Left ventricle myocardium inferior (tissue), 1 donor: ENCODE measurements at regions not wholly inside any gene's neighbourhood (a gene's known extent, or its start where the extent isn't known, plus 50 kb on each side); places are given as distances from the start of the nearest gene placed in this dataset.

Experiments used
- DNase-seq: peaks from one replicate; pipeline ENCODE4 v3.0.0-alpha.2; 2020
- H3K27ac ChIP-seq: fragments of 200-600 bp; replicated peaks from 2 replicates; pipeline ENCODE4 v1.8.0; 2021
- H3K27me3 ChIP-seq: fragments of 200-600 bp; 2 replicates; pipeline ENCODE4 v1.8.0; 2021; ENCODE audit warnings: low read depth
- H3K36me3 ChIP-seq: fragments of 200-600 bp; 2 replicates; pipeline ENCODE4 v1.8.0; 2021
- H3K4me1 ChIP-seq: fragments of 200-600 bp; 2 replicates; pipeline ENCODE4 v1.8.0; 2021
- H3K4me3 ChIP-seq: fragments of 200-600 bp; 2 replicates; pipeline ENCODE4 v1.8.0; 2021; ENCODE audit warnings: mild to moderate bottlenecking, moderate library complexity
- H3K9me3 ChIP-seq: fragments of 200-600 bp; replicated peaks from 2 replicates; pipeline ENCODE4 v1.8.0; 2021
- intact Hi-C: fragments of 100-400 bp; cut with micrococcal nuclease; formaldehyde crosslinking; loops from one replicate; pipeline ENCODE4 v1.11.0; 2022
- TF ChIP-seq, protein P1 (sequence below): fragments of 200-600 bp; IDR thresholded peaks from 2 replicates; pipeline ENCODE4 v1.8.0; 2021; ENCODE audit warnings: antibody characterized with exemption, mild to moderate bottlenecking, borderline replicate concordance
- donor health status: DM: no; HTN: yes; CAD: no; lungs with severe emphysema.

DNA sequence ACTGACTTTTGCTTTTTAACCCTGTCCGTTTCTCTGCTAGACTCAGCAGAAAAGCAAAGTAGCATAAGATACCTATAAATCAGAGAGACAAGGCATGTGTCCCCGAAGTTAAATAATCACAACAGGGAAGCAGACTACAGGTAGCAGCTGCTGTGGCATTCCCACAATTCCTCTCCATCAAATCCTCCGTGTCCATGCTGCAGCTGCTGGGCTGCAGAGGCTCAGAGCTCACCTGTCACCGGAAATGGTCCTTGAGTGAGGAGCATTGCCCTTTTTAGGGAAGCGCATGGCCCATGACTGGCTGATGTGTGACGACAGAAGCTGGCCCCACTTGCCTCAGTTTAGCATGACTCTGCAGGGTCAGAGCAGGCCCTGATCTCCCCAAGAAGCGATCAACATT is 125.0 kb downstream of the MSX2 start:
- TF ChIP-seq, protein P1, sequence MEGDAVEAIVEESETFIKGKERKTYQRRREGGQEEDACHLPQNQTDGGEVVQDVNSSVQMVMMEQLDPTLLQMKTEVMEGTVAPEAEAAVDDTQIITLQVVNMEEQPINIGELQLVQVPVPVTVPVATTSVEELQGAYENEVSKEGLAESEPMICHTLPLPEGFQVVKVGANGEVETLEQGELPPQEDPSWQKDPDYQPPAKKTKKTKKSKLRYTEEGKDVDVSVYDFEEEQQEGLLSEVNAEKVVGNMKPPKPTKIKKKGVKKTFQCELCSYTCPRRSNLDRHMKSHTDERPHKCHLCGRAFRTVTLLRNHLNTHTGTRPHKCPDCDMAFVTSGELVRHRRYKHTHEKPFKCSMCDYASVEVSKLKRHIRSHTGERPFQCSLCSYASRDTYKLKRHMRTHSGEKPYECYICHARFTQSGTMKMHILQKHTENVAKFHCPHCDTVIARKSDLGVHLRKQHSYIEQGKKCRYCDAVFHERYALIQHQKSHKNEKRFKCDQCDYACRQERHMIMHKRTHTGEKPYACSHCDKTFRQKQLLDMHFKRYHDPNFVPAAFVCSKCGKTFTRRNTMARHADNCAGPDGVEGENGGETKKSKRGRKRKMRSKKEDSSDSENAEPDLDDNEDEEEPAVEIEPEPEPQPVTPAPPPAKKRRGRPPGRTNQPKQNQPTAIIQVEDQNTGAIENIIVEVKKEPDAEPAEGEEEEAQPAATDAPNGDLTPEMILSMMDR = no peak
- intact Hi-C loops = no loop called here
- Histone ChIP-seq H3K4me1 (no peaks in the 10 kb centered on the region), H3K27ac (no peak overlapping the region), H3K27me3 (peaks cover 6% of the 10 kb centered on the region), H3K4me3 (no peak overlapping the region), H3K9me3 (peaks cover 11% of the 10 kb centered on the region), H3K36me3 (no peaks in the 10 kb centered on the region)
- DNase-seq = no peak

DNA sequence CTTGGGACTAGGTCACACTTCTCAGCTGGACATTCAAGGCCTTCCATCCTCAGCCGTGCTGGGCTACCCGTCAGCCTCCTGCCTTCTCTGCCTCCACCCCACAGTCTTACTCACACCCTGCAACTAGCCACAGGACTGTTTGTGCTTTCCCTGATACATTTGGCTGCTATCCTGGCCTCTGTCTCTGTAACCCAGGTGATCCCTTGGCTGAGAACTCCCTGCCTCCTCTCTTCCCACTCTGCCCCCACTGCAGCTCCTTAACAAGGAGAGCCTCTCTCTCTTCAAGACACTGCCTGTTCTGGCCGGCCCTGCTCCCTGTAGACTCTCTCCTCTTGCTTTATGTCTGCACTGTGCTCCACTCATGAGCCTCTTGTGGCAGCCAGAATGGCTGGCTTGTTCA is 120.6 kb downstream of the MSX2 start:
- peak; percentile 21 for DNase-seq

DNA sequence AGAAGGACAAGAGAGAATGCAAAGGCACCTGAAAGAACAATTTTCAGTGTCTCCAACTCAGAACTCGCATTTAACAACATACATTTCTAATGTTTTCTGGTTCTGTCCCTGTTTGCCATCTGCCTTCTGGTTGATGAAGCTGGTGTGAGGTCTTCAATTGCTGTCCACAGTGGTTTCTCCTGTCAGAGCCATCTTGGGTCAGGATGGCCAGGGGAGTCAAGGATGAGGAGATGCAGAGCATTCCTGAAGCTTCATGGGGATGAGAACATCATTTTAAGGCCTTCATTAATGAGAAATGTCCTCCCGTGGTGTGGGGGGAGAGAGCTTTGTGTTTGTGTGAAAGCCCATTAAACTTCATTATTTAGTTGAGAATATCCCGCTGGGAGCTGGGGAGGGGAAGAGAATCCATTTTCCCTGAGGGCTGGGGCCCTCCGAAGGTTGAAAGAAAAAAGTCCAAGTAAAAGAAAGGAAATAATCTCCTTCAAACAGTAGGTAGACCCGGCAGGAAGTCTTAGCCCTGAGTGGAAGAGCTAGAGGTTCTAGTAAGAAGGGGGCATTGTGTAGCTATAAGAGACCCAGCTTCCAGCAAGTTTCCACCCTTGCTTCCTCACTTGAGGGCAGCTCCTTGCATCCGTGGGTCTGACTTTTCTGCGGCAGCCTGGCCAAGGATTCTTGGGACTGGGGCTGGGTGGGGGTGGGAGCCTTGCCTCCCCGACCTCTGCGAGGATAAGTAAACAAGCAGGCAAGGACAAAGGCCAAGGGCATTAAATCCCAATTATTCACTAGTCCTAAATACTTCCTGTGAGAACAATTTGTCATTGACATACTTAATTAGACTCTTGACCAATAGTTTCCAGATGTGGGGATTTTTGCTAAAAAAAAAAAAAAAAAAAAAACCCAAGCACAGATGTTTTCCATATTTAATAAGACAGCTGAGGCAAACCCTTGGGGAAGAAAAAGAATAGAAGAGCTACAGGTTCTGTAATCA is 119.2 kb downstream of the MSX2 start:
- peak overlapping the region; percentile 64 for H3K27ac ChIP-seq
- DNase-seq = peak; percentile 34

More for the DNA sequence above, 120.6 kb downstream of the MSX2 start:
- Histone ChIP-seq H3K9me3 (peaks cover 11% of the 10 kb centered on the region), H3K36me3 (no peaks in the 10 kb centered on the region), H3K27me3 (peaks cover 8% of the 10 kb centered on the region), H3K27ac (peak overlapping the region; percentile 57), H3K4me3 (no peak overlapping the region), H3K4me1 (peaks cover 9% of the 10 kb centered on the region)
- intact Hi-C loops = no loop called here
- TF ChIP-seq, protein P1 = no peak

DNA sequence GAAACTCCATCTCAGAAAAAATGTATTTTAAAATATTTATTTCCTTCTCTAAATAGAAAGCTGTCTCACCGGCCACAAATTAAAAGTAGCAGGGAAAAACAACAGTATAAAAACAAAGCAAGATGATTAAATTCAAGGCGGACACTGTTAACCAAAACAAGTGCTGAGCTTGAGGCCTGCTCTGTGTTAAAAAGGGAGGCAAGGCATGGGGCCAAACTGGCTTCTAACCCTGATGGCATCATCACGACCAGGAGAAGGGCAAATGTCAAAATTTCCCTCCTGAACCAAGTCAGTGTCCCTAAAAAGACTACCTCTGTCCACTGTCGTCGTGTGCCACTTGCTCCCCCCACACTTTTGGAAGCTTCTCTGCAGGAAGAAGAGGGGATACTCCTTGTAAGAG is 116.1 kb downstream of the MSX2 start:
- no peak for DNase-seq
- H3K4me1 ChIP-seq = peaks cover 9% of the 10 kb centered on the region
- H3K9me3 ChIP-seq = no peaks in the 10 kb centered on the region
- no peak overlapping the region for H3K4me3 ChIP-seq
- H3K27me3 ChIP-seq = peaks cover 46% of the 10 kb centered on the region
- intact Hi-C loops = no loop called here
- no peaks in the 10 kb centered on the region for H3K36me3 ChIP-seq
- TF ChIP-seq, protein P1 = no peak
- H3K27ac ChIP-seq = no peak overlapping the region

More for the DNA sequence above, 119.2 kb downstream of the MSX2 start:
- Histone ChIP-seq H3K9me3 (peaks cover 5% of the 10 kb centered on the region), H3K36me3 (no peaks in the 10 kb centered on the region), H3K27me3 (peaks cover 17% of the 10 kb centered on the region), H3K4me1 (peaks cover 9% of the 10 kb centered on the region), H3K4me3 (no peak overlapping the region)
- intact Hi-C loops = no loop called here
- TF ChIP-seq, protein P1 = no peak

DNA sequence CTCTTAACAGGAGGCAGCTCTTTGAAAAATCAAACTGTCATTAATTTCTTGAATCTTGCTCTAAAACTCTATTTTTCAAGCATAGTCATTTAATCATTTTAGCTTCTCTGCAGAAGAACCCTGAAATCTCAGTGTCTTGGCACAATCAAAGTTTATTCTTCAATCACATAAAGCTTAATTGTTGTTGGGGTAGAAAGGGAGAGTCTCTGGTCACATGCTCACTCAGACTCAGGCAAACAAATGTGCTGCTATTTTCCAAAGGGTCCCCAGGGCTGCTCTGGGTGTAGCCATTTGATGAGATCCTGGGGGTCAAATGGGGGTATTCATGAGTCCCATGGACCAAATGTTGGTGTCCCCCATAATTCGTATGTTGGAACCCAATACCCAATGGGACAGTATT is 114.8 kb downstream of the MSX2 start:
- H3K9me3 ChIP-seq = no peaks in the 10 kb centered on the region
- intact Hi-C loops = no loop called here
- TF ChIP-seq, protein P1 = no peak
- H3K27me3 ChIP-seq = peaks cover 49% of the 10 kb centered on the region
- H3K4me3 ChIP-seq = no peak overlapping the region
- H3K27ac ChIP-seq = no peak overlapping the region
- DNase-seq = no peak
- H3K4me1 ChIP-seq = peaks cover 9% of the 10 kb centered on the region
- H3K36me3 ChIP-seq = no peaks in the 10 kb centered on the region
